Psoas muscle (tissue), 7 donors: ENCODE measurements at regions not wholly inside any gene's neighbourhood (a gene's known extent, or its start where the extent isn't known, plus 50 kb on each side); places are given as distances from the start of the nearest gene placed in this dataset.

ENCODE experiments used
- ATAC-seq, 4 donors: fragments of 200-7000 bp; cut with Tn5 transposase; one replicate each; pipeline ENCODE4 v1.9.1; 2020; ENCODE audit warnings: moderate library complexity in 3 of 4, mild to moderate bottlenecking in 2 of 4
- DNase-seq, 2 donors: peaks; one replicate each; pipeline ENCODE4 v3.0.0-alpha.2; 2020
- H3K27ac ChIP-seq: fragments of 200-600 bp; one replicate; pipeline ENCODE4 v1.8.0; 2022
- H3K27me3 ChIP-seq, 3 donors: fragments of 200-600 bp in 1 of 3; one replicate each; pipeline versions ENCODE4 v1.6.1 to v1.8.0; 2013 to 2022; ENCODE audit warnings: low read length in 2 of 3, mild to moderate bottlenecking in 2 of 3, moderate library complexity in 1 of 3; ENCODE audit not compliant: insufficient read depth in 3 of 3
- H3K36me3 ChIP-seq, 2 donors: fragments of 200-600 bp in 1 of 2; one replicate each; pipeline versions ENCODE4 v1.6.1 to v1.8.0; 2013 to 2022; ENCODE audit warnings: low read depth in 1 of 2, mild to moderate bottlenecking in 1 of 2, moderate library complexity in 1 of 2; ENCODE audit not compliant: insufficient read depth in 1 of 2
- H3K4me1 ChIP-seq: fragments of 200-600 bp; one replicate; pipeline ENCODE4 v1.8.0; 2022
- H3K4me3 ChIP-seq: fragments of 200-600 bp; one replicate; pipeline ENCODE4 v1.8.0; 2022; ENCODE audit warnings: mild to moderate bottlenecking
- H3K9me3 ChIP-seq: fragments of 200-600 bp; one replicate; pipeline ENCODE4 v1.8.0; 2022
- CTCF ChIP-seq: fragments of 200-600 bp; IDR thresholded peaks from one replicate; pipeline ENCODE4 v1.8.0; 2022; ENCODE audit warnings: antibody characterized with exemption
- WGBS, 3 donors: extraction: QIAGEN DNeasy Blood & Tissue Kit; methylation state at CpG; one replicate each; pipeline versions ENCODE4 v1.1.6 to v1.1.7; 2013; 5-methylcytosine and 5-hydroxymethylcytosine counted together
- intact Hi-C, 2 donors: fragments of 100-400 bp; cut with DNase I; formaldehyde crosslinking; loops; one replicate each; pipeline versions ENCODE4 v1.11.0 to v1.14.2; 2022
- donor health status: healthy with polysubstance abuse.
- donor health status: DM: no; HTN: no; CAD: no; lungs with moderate emphysema.
- donor health status: Bipolar disorder and iron deficiency.
- donor health status: healthy.
- donor health status: DM: yes; HTN: yes; CAD: no.
- donor health status: DM: no; HTN: no; CAD: no.
- donor health status: DM: yes; HTN: yes; CAD: no.

GRCh38 chr12:81949416-81949815, 190.3 kb upstream of the PPFIA2 start:
- DNase-seq (no peak), ATAC-seq (no peak)
- no peaks in the 10 kb centered on the region for H3K36me3 ChIP-seq
- no peaks in the 10 kb centered on the region for H3K9me3 ChIP-seq
- no peaks in the 10 kb centered on the region for H3K4me1 ChIP-seq
- H3K27ac ChIP-seq, result no peak overlapping the region
- H3K4me3 ChIP-seq, result no peak overlapping the region
- no peak for TF ChIP-seq CTCF
- WGBS, 3 donors, result 79 to 85% (median 81%) methylated on average over 2 of the region's 2 CpGs
- H3K27me3 ChIP-seq, result no peaks in the 10 kb centered on the region
- intact Hi-C loops, result no loop called here

DNA sequence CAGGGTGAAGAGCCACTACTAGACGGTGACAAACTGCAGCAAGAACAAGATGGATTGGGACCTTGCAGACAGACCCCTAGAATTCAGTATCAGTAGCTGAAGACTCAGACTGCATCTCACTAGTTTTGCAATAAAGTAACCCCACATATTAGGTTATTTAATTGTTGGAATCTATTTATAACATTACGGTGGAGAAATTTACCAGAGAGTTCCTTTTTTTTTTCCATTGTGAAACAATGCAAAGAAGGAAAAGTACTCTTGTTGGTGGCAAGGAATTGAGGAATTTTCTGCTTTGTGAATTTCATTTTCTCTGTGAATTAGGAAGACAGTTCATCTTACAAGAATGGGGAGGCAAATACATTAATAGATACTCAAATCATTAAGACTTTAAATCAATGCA, 185.7 kb upstream of the PPFIA2 start:
- DNase-seq, result no peak
- 77 to 78% (median 78%) methylated on average over 2 of the region's 2 CpGs for WGBS, 3 donors
- H3K27ac ChIP-seq, result no peak overlapping the region
- H3K36me3 ChIP-seq, result no peaks in the 10 kb centered on the region
- H3K27me3 ChIP-seq, result no peaks in the 10 kb centered on the region
- no peaks in the 10 kb centered on the region for H3K9me3 ChIP-seq
- no peaks in the 10 kb centered on the region for H3K4me1 ChIP-seq
- no peak for TF ChIP-seq CTCF
- ATAC-seq, result no peak
- H3K4me3 ChIP-seq, result no peak overlapping the region
- intact Hi-C loops, result no loop called here

GRCh38 chr12:81942594-81942993, 183.4 kb upstream of the PPFIA2 start:
- DNase-seq (no peak), ATAC-seq (no peak)
- H3K27me3 ChIP-seq, result peaks cover 0 to 2% (median 0%) of the 10 kb centered on the region in 3 donors
- H3K4me1 ChIP-seq, result no peaks in the 10 kb centered on the region
- H3K9me3 ChIP-seq, result no peaks in the 10 kb centered on the region
- intact Hi-C loops, result no loop called here
- no peaks in the 10 kb centered on the region for H3K36me3 ChIP-seq
- H3K4me3 ChIP-seq, result no peak overlapping the region
- H3K27ac ChIP-seq, result no peak overlapping the region
- TF ChIP-seq CTCF, result no peak
- 55 to 63% (median 63%) methylated on average over 4 of the region's 4 CpGs for WGBS, 3 donors

DNA sequence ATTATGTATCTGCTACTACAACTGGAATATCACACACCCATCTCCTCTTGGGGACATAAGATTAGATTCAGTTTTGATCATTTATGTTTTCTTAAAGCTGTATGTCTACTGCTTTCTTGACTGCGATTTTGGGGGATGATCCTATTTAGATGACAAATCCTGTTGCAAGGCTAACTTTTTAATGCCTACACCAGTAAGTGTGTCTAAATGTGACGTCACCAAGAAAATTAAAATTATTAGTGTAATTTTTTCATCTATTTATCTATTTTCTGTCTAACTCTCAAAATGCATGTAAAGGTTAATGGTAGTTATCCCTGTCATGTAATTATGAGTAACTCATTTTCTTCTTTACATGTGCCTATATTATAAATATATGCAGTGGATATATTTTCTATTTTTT, 170.9 kb upstream of the PPFIA2 start:
- ATAC-seq, result no peak
- 78 to 87% (median 79%) methylated on average over 2 of the region's 2 CpGs for WGBS, 3 donors
- no peaks in the 10 kb centered on the region for H3K4me1 ChIP-seq
- H3K4me3 ChIP-seq, result no peak overlapping the region
- TF ChIP-seq CTCF, result no peak
- H3K27ac ChIP-seq, result no peak overlapping the region
- H3K36me3 ChIP-seq, result no peaks in the 10 kb centered on the region
- intact Hi-C loops, result no loop called here
- no peaks in the 10 kb centered on the region for H3K27me3 ChIP-seq
- H3K9me3 ChIP-seq, result no peaks in the 10 kb centered on the region
- no peak for DNase-seq

- ATAC-seq (no peak), DNase-seq (no peak)
- no peak overlapping the region for H3K4me3 ChIP-seq
- no peaks in the 10 kb centered on the region for H3K4me1 ChIP-seq
- no peaks in the 10 kb centered on the region for H3K36me3 ChIP-seq
- H3K27ac ChIP-seq, result no peak overlapping the region
- H3K9me3 ChIP-seq, result peaks cover 6% of the 10 kb centered on the region
- TF ChIP-seq CTCF, result no peak
- no peaks in the 10 kb centered on the region for H3K27me3 ChIP-seq
- 89 to 93% (median 92%) methylated on average over 9 of the region's 9 CpGs for WGBS, 3 donors
- intact Hi-C loops, result no loop called here
These were observed 137.6 kb upstream of the PPFIA2 start for GRCh38 chr12:81896771-81897170.
